ENCODE measurements at regions not wholly inside any gene's neighbourhood (a gene's known extent, or its start where the extent isn't known, plus 50 kb on each side); places are given as distances from the start of the nearest gene placed in this dataset.

DNA sequence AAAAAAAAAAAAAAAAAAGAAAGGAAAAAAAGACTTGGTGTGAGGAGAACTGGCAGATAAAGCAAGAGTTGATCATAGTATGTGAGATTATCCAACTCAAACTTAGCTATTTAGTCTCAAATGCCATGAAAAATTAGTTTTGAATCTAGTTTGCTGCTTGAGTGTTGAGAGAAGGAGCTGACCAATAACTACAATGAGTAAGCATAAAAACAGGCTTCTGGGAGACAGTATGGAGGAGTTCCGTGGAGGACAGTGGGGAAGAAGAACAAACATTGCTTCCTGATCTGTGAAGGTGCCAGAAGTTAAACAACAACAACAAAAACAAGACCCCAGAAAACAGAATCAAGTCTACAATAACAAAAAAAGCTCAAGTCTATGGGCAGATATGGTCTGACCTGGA, 317.1 kb upstream of the POT1 start:
- no peak overlapping the region for H3K4me3 Mint-ChIP-seq (ENCODE audit: unreplicated experiment)
- H3K9me3 Mint-ChIP-seq (ENCODE audit: unreplicated experiment), result no peaks in the 10 kb centered on the region
- H3K9me3 ChIP-seq, result no peaks in the 10 kb centered on the region
- TF ChIP-seq, protein P1, sequence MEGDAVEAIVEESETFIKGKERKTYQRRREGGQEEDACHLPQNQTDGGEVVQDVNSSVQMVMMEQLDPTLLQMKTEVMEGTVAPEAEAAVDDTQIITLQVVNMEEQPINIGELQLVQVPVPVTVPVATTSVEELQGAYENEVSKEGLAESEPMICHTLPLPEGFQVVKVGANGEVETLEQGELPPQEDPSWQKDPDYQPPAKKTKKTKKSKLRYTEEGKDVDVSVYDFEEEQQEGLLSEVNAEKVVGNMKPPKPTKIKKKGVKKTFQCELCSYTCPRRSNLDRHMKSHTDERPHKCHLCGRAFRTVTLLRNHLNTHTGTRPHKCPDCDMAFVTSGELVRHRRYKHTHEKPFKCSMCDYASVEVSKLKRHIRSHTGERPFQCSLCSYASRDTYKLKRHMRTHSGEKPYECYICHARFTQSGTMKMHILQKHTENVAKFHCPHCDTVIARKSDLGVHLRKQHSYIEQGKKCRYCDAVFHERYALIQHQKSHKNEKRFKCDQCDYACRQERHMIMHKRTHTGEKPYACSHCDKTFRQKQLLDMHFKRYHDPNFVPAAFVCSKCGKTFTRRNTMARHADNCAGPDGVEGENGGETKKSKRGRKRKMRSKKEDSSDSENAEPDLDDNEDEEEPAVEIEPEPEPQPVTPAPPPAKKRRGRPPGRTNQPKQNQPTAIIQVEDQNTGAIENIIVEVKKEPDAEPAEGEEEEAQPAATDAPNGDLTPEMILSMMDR (IDR thresholded peaks at IDR 0.05; ENCODE audit: insufficient read depth in 1 of 2, low read depth in 1 of 2, low read length in 1 of 2, severe bottlenecking in 1 of 2, unreplicated experiment in 1 of 2), result no peak
- no peaks in the 10 kb centered on the region for H3K4me1 Mint-ChIP-seq (ENCODE audit: low read depth, unreplicated experiment)
- ChIA-PET POLR2A (no interaction called here), CTCF (no interaction called here)
- H3K4me3 ChIP-seq (ENCODE audit: low read depth, low read length), result no peak overlapping the region
- H3K36me3 Mint-ChIP-seq (ENCODE audit: insufficient read depth, unreplicated experiment), result no peaks in the 10 kb centered on the region
- H3K27ac Mint-ChIP-seq (ENCODE audit: unreplicated experiment), result no peak overlapping the region
- intact Hi-C loops (cut with micrococcal nuclease; ENCODE audit: unreplicated experiment), result no loop called here
- BruUV-seq (replicated peaks), result no TSS peak
- H3K4me1 ChIP-seq, result no peaks in the 10 kb centered on the region
- no peaks in the 10 kb centered on the region for H3K27me3 ChIP-seq (replicated peaks; ENCODE audit: control insufficient read depth, insufficient read depth, low read length)
- no peak for DNase-seq
- H3K36me3 ChIP-seq (ENCODE audit: control insufficient read depth, insufficient read depth, low read length), result no peaks in the 10 kb centered on the region
- no peaks in the 10 kb centered on the region for H3K27me3 Mint-ChIP-seq (ENCODE audit: insufficient read depth, unreplicated experiment)

DNA sequence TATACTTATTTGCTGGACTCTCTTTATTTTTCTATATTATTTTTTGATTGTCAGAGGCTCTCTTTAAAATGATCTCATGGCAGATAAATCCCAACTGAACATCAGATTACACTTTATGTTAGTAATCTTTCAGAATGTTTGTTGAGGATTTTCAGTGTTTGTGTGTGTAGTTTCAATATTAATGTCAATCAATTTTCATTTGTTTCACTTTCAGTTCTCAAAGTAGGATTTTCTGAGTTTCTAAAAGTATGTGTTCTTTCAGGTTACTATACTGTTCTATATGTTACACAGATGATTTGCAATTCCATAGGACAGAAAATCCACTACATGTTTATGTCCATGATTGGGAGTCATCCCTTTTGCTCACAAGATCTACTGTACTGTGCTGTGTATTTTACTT, 311.9 kb upstream of the POT1 start:
- Mint-ChIP-seq H3K36me3 (ENCODE audit: insufficient read depth, unreplicated experiment) (no peaks in the 10 kb centered on the region), H3K27ac (ENCODE audit: unreplicated experiment) (no peak overlapping the region), H3K4me3 (ENCODE audit: unreplicated experiment) (no peak overlapping the region), H3K27me3 (ENCODE audit: insufficient read depth, unreplicated experiment) (no peaks in the 10 kb centered on the region), H3K4me1 (ENCODE audit: low read depth, unreplicated experiment) (no peaks in the 10 kb centered on the region), H3K9me3 (ENCODE audit: unreplicated experiment) (no peaks in the 10 kb centered on the region)
- ChIA-PET CTCF (no interaction called here), POLR2A (no interaction called here)
- H3K9me3 ChIP-seq, result no peaks in the 10 kb centered on the region
- TF ChIP-seq, protein P1 (IDR thresholded peaks at IDR 0.05; ENCODE audit: insufficient read depth in 1 of 2, low read depth in 1 of 2, low read length in 1 of 2, severe bottlenecking in 1 of 2, unreplicated experiment in 1 of 2), result no peak
- DNase-seq, result no peak
- H3K4me3 ChIP-seq (ENCODE audit: low read depth, low read length), result no peak overlapping the region
- no peaks in the 10 kb centered on the region for H3K27me3 ChIP-seq (replicated peaks; ENCODE audit: control insufficient read depth, insufficient read depth, low read length)
- no TSS peak for BruUV-seq (replicated peaks)
- H3K4me1 ChIP-seq, result no peaks in the 10 kb centered on the region
- intact Hi-C loops (cut with micrococcal nuclease; ENCODE audit: unreplicated experiment), result no loop called here
- no peaks in the 10 kb centered on the region for H3K36me3 ChIP-seq (ENCODE audit: control insufficient read depth, insufficient read depth, low read length)

DNA sequence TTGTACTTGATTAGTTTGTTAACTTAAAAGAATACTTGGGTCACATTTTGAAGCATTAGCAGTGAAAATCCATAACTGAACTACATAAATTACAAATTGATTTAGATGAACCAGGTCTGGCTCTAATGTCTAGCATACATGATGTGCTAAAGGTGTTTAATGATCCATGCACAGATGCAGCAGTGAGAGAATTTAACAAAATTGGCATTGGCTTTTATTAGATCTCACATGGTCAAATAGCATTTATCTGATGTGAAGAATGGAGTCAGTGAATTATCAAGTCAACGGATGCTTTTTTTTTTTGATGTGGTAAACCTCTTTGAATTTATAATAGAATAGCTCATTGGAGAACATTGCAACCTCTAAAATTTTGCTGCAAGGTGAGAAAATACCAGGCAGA, 293.0 kb upstream of the POT1 start:
- Mint-ChIP-seq H3K4me3 (ENCODE audit: unreplicated experiment) (no peak overlapping the region), H3K4me1 (ENCODE audit: low read depth, unreplicated experiment) (no peaks in the 10 kb centered on the region), H3K27me3 (ENCODE audit: insufficient read depth, unreplicated experiment) (no peaks in the 10 kb centered on the region), H3K27ac (ENCODE audit: unreplicated experiment) (no peak overlapping the region), H3K9me3 (ENCODE audit: unreplicated experiment) (no peaks in the 10 kb centered on the region), H3K36me3 (ENCODE audit: insufficient read depth, unreplicated experiment) (no peaks in the 10 kb centered on the region)
- H3K9me3 ChIP-seq, result no peaks in the 10 kb centered on the region; the same call in 1 of the 2 replicates
- intact Hi-C loops (cut with micrococcal nuclease; ENCODE audit: unreplicated experiment), result no loop called here
- no peaks in the 10 kb centered on the region for H3K27me3 ChIP-seq (replicated peaks; ENCODE audit: control insufficient read depth, insufficient read depth, low read length)
- no peaks in the 10 kb centered on the region; the same call in 1 of the 2 replicates for H3K4me1 ChIP-seq
- BruUV-seq (replicated peaks), result no TSS peak
- ChIA-PET CTCF (no interaction called here), POLR2A (no interaction called here)
- no peak for DNase-seq
- TF ChIP-seq, protein P1 (IDR thresholded peaks at IDR 0.05; ENCODE audit: insufficient read depth in 1 of 2, low read depth in 1 of 2, low read length in 1 of 2, severe bottlenecking in 1 of 2, unreplicated experiment in 1 of 2), result no peak
- no peak overlapping the region for H3K4me3 ChIP-seq (ENCODE audit: low read depth, low read length)
- H3K36me3 ChIP-seq (ENCODE audit: control insufficient read depth, insufficient read depth, low read length), result no peaks in the 10 kb centered on the region

Measured in Caco-2 (cell line).